ENCODE measurements at regions not wholly inside any gene's neighbourhood (a gene's known extent, or its start where the extent isn't known, plus 50 kb on each side); places are given as distances from the start of the nearest gene placed in this dataset.

DNA sequence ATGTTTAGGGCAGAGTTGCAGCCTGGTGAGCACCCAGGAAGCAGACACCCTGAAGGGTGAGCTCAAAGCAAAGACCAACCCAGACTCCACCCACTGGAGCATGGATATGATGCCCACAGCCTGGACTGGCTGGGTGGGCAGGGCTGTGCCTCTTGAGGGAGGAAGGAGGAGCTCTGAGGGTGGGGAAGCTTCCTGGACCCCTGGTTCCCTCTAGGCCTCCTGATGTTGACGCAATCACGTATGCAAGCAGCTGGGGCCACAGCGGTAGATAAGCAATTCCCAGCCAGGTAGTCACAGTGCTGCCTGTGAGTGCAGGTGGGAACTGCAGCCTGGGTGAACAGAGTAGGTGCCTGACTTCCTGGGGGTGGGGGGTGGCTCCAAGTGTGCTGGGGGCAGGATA lies 271.5 kb downstream of the CDK5RAP2 start:
- no peak for DNase-seq (ENCODE audit: low spot score)
- Histone ChIP-seq H3K4me1 (ENCODE audit: control insufficient read depth in 4 of 4, insufficient read depth in 4 of 4, low read length in 3 of 4) (no peaks in the 10 kb centered on the region), H3K36me3 (ENCODE audit: control insufficient read depth in 4 of 4, insufficient read depth in 3 of 4, low read depth in 1 of 4, low read length in 3 of 4) (no peaks in the 10 kb centered on the region), H3K27me3 (ENCODE audit: control insufficient read depth in 4 of 4, insufficient read depth in 4 of 4, low read length in 3 of 4) (peaks cover 0 to 2% (median 0%) of the 10 kb centered on the region in 4 donors), H3K9me3 (ENCODE audit: control insufficient read depth in 4 of 4, low read length in 3 of 4) (no peaks in the 10 kb centered on the region), H3K4me3 (ENCODE audit: low read depth in 1 of 3, low read length in 3 of 3) (no peak overlapping the region), H3K9ac (ENCODE audit: low read depth in 1 of 2, low read length in 2 of 2) (no peak overlapping the region), H3K27ac (ENCODE audit: low read depth in 1 of 2, low read length in 2 of 2) (no peak overlapping the region)
- WGBS: 47% methylated on average over 3 of the region's 3 CpGs
- TF ChIP-seq RXRA (IDR thresholded peaks at IDR 0.05) (no peak), FOXA2 (IDR thresholded peaks at IDR 0.05) (no peak), CTCF (IDR thresholded peaks at IDR 0.05; ENCODE audit: low read depth, low read length, missing input control) (no peak), MAX (IDR thresholded peaks at IDR 0.05) (no peak), EGR1 (IDR thresholded peaks at IDR 0.05; ENCODE audit: low read depth in 2 of 2) (no peak), HNF4A (conservative IDR thresholded peaks at IDR 0.05) (no peak), JUND (IDR thresholded peaks at IDR 0.05) (no peak), NR2F2 (IDR thresholded peaks at IDR 0.05) (no peak), TAF1 (conservative IDR thresholded peaks at IDR 0.05) (no peak)

- H3K9ac ChIP-seq (ENCODE audit: low read depth in 1 of 2, low read length in 2 of 2): no peak overlapping the region
- no peak overlapping the region for H3K27ac ChIP-seq (ENCODE audit: low read depth in 1 of 2, low read length in 2 of 2)
- WGBS: 92% methylated on average over 2 of the region's 2 CpGs
- H3K9me3 ChIP-seq (ENCODE audit: control insufficient read depth in 4 of 4, low read length in 3 of 4): no peaks in the 10 kb centered on the region
- H3K4me3 ChIP-seq (ENCODE audit: low read depth in 1 of 3, low read length in 3 of 3): no peak overlapping the region
- H3K4me1 ChIP-seq (ENCODE audit: control insufficient read depth in 4 of 4, insufficient read depth in 4 of 4, low read length in 3 of 4): no peaks in the 10 kb centered on the region
- H3K36me3 ChIP-seq (ENCODE audit: control insufficient read depth in 4 of 4, insufficient read depth in 3 of 4, low read depth in 1 of 4, low read length in 3 of 4): no peaks in the 10 kb centered on the region
- DNase-seq (ENCODE audit: low spot score): no peak
- no peak for TF ChIP-seq HNF4G (IDR thresholded peaks at IDR 0.05)
- no peak for TF ChIP-seq RXRA (IDR thresholded peaks at IDR 0.05)
- no peak for TF ChIP-seq EGR1 (IDR thresholded peaks at IDR 0.05; ENCODE audit: low read depth in 2 of 2)
- no peak for TF ChIP-seq HNF4A (conservative IDR thresholded peaks at IDR 0.05)
- no peak for TF ChIP-seq GABPA (IDR thresholded peaks at IDR 0.05 in 1 of 2, conservative IDR thresholded peaks at IDR 0.05 in 1 of 2)
- peaks cover 0 to 2% (median 0%) of the 10 kb centered on the region in 4 donors for H3K27me3 ChIP-seq (ENCODE audit: control insufficient read depth in 4 of 4, insufficient read depth in 4 of 4, low read length in 3 of 4)
These were observed 272.4 kb downstream of the CDK5RAP2 start for GRCh38 chr9:120307599-120307998.

- 85% methylated on average over 3 of the region's 3 CpGs for WGBS
- Histone ChIP-seq H3K36me3 (ENCODE audit: control insufficient read depth in 4 of 4, insufficient read depth in 3 of 4, low read depth in 1 of 4, low read length in 3 of 4) (no peaks in the 10 kb centered on the region), H3K4me3 (ENCODE audit: low read depth in 1 of 3, low read length in 3 of 3) (no peak overlapping the region), H3K9me3 (ENCODE audit: control insufficient read depth in 4 of 4, low read length in 3 of 4) (no peaks in the 10 kb centered on the region), H3K27me3 (ENCODE audit: control insufficient read depth in 4 of 4, insufficient read depth in 4 of 4, low read length in 3 of 4) (peaks cover 0 to 2% (median 0%) of the 10 kb centered on the region in 4 donors), H3K9ac (ENCODE audit: low read depth in 1 of 2, low read length in 2 of 2) (no peak overlapping the region), H3K27ac (ENCODE audit: low read depth in 1 of 2, low read length in 2 of 2) (no peak overlapping the region), H3K4me1 (ENCODE audit: control insufficient read depth in 4 of 4, insufficient read depth in 4 of 4, low read length in 3 of 4) (no peaks in the 10 kb centered on the region)
- no peak for DNase-seq (ENCODE audit: low spot score)
- TF ChIP-seq, protein P1, sequence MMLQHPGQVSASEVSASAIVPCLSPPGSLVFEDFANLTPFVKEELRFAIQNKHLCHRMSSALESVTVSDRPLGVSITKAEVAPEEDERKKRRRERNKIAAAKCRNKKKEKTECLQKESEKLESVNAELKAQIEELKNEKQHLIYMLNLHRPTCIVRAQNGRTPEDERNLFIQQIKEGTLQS (IDR thresholded peaks at IDR 0.05): no peak
- TF ChIP-seq HNF4G (IDR thresholded peaks at IDR 0.05): no peak
- TF ChIP-seq JUND (IDR thresholded peaks at IDR 0.05): no peak
- no peak for TF ChIP-seq MAX (IDR thresholded peaks at IDR 0.05)
- no peak for TF ChIP-seq TAF1 (conservative IDR thresholded peaks at IDR 0.05)
- TF ChIP-seq SP1 (IDR thresholded peaks at IDR 0.05): no peak
- TF ChIP-seq, protein P2, sequence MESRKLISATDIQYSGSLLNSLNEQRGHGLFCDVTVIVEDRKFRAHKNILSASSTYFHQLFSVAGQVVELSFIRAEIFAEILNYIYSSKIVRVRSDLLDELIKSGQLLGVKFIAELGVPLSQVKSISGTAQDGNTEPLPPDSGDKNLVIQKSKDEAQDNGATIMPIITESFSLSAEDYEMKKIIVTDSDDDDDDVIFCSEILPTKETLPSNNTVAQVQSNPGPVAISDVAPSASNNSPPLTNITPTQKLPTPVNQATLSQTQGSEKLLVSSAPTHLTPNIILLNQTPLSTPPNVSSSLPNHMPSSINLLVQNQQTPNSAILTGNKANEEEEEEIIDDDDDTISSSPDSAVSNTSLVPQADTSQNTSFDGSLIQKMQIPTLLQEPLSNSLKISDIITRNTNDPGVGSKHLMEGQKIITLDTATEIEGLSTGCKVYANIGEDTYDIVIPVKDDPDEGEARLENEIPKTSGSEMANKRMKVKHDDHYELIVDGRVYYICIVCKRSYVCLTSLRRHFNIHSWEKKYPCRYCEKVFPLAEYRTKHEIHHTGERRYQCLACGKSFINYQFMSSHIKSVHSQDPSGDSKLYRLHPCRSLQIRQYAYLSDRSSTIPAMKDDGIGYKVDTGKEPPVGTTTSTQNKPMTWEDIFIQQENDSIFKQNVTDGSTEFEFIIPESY (IDR thresholded peaks at IDR 0.05): no peak
These were observed 273.4 kb downstream of the CDK5RAP2 start for GRCh38 chr9:120306561-120306960.

Measured in liver (tissue), 8 donors.